Smooth muscle cell (in vitro differentiated cells): ENCODE measurements at regions not wholly inside any gene's neighbourhood (a gene's known extent, or its start where the extent isn't known, plus 50 kb on each side); places are given as distances from the start of the nearest gene placed in this dataset.
A peak's percentile ranks its signal among the peaks of the same experiment; 100 is the strongest.

Experiments used
- DNase-seq: peaks from one replicate; lab custom pipeline; 2025; ENCODE audit not compliant: unreplicated experiment; lab: John Stamatoyannopoulos, UW
- H2AFZ ChIP-seq: fragments of 200-600 bp; sonication (generic); 2 replicates; pipeline ENCODE4 v1.6.0; 2016; ENCODE audit warnings: antibody characterized with exemption, low read depth, mild to moderate bottlenecking
- H3F3A ChIP-seq: fragments of 200-600 bp; sonication (generic); 2 replicates; pipeline ENCODE4 v1.6.0; 2017; ENCODE audit warnings: antibody characterized with exemption, low read depth
- H3K27ac ChIP-seq: fragments of 200-600 bp; sonication (generic); 2 replicates; pipeline ENCODE4 v1.5.1; 2016; ENCODE audit warnings: low read depth, mild to moderate bottlenecking
- H3K27me3 ChIP-seq: fragments of 200-600 bp; sonication (generic); 2 replicates; pipeline ENCODE4 v1.6.1; 2016; ENCODE audit warnings: low read depth, mild to moderate bottlenecking
- H3K36me3 ChIP-seq: fragments of 200-600 bp; sonication (generic); 2 replicates; pipeline ENCODE4 v1.5.1; 2016; ENCODE audit warnings: low read depth
- H3K4me1 ChIP-seq: fragments of 200-600 bp; sonication (generic); 2 replicates; pipeline ENCODE4 v1.5.1; 2016; ENCODE audit warnings: low read depth
- H3K4me2 ChIP-seq: fragments of 200-600 bp; sonication (generic); 2 replicates; pipeline ENCODE4 v1.6.0; 2016; ENCODE audit warnings: mild to moderate bottlenecking
- H3K4me3 ChIP-seq: fragments of 200-600 bp; sonication (generic); 2 replicates; pipeline ENCODE4 v1.5.1; 2016; ENCODE audit warnings: mild to moderate bottlenecking
- H3K79me2 ChIP-seq: fragments of 200-600 bp; sonication (generic); 2 replicates; pipeline ENCODE4 v1.6.0; 2016; ENCODE audit warnings: low read depth, mild to moderate bottlenecking
- H3K9ac ChIP-seq: fragments of 200-600 bp; sonication (generic); 2 replicates; pipeline ENCODE4 v1.6.0; 2016; ENCODE audit warnings: low read depth
- H3K9me3 ChIP-seq: fragments of 200-600 bp; sonication (generic); replicated peaks from 2 replicates; pipeline ENCODE4 v1.5.1; 2016; ENCODE audit warnings: low read depth
- H4K20me1 ChIP-seq: fragments of 200-600 bp; sonication (generic); 2 replicates; pipeline ENCODE4 v1.6.0; 2016; ENCODE audit warnings: low read depth
- WGBS: methylation state at CpG from one replicate; pipeline ENCODE4 v1.1.7; 2016; ENCODE audit warnings: low lambda C conversion rate; 5-methylcytosine and 5-hydroxymethylcytosine counted together
- TF ChIP-seq, protein P1 (sequence below): fragments of 200-600 bp; sonication (generic); IDR thresholded peaks from 2 replicates; pipeline ENCODE4 v1.5.1; 2017; ENCODE audit warnings: borderline replicate concordance, mild to moderate bottlenecking, antibody characterized with exemption; ENCODE audit not compliant: insufficient read depth, poor library complexity, severe bottlenecking

DNA sequence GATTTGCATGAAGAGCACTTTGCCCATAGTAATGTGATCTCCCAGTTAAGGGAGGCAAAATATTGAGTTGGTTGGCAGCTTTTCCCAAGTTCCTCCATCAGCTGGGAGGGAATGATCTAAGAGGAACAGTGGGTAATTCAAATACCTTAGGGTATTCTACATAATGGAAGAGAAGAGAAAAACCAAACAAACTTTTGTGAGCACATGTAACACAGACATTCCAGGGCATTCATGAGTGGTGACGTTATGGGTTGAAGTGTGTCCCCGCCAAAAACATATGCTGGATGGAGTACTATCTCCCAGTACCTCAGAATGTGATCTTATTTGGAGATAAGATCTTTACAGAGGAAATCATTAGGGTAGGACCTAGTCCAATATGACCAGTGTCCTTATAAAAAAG lies 220.1 kb downstream of the FOXO1 start:
- Histone ChIP-seq H3K9ac (no peak overlapping the region), H4K20me1 (no peaks in the 10 kb centered on the region), H3K4me2 (no peak overlapping the region), H3K36me3 (no peaks in the 10 kb centered on the region), H3F3A (no peaks in the 10 kb centered on the region), H3K9me3 (no peaks in the 10 kb centered on the region), H3K79me2 (no peaks in the 10 kb centered on the region), H3K4me3 (no peak overlapping the region), H3K4me1 (no peaks in the 10 kb centered on the region), H2AFZ (no peak overlapping the region), H3K27me3 (no peaks in the 10 kb centered on the region), H3K27ac (no peak overlapping the region)
- TF ChIP-seq, protein P1, sequence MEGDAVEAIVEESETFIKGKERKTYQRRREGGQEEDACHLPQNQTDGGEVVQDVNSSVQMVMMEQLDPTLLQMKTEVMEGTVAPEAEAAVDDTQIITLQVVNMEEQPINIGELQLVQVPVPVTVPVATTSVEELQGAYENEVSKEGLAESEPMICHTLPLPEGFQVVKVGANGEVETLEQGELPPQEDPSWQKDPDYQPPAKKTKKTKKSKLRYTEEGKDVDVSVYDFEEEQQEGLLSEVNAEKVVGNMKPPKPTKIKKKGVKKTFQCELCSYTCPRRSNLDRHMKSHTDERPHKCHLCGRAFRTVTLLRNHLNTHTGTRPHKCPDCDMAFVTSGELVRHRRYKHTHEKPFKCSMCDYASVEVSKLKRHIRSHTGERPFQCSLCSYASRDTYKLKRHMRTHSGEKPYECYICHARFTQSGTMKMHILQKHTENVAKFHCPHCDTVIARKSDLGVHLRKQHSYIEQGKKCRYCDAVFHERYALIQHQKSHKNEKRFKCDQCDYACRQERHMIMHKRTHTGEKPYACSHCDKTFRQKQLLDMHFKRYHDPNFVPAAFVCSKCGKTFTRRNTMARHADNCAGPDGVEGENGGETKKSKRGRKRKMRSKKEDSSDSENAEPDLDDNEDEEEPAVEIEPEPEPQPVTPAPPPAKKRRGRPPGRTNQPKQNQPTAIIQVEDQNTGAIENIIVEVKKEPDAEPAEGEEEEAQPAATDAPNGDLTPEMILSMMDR, result no peak
- WGBS, result 94% methylated on average over 2 of the region's 2 CpGs
- no peak for DNase-seq

DNA sequence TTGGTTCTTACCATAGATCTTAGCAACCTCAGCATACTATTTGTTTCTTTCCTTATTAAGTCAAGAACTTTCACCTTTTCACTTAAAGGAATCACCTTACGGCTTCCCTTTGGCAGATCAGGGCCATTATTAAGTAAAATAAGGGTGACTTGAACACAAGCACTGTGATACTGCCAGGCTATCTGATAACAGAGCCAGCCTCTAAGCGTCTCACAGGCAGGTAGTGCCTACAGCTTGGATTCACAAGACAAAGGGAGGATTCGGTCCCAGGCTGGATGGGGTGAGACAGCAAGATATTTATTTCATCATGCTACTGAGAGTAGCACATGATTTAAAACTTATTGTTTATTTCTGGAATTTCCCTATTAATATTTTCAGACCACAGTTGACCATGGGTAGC lies 218.6 kb downstream of the FOXO1 start:
- Histone ChIP-seq H3K79me2 (no peaks in the 10 kb centered on the region), H3K27ac (no peak overlapping the region), H4K20me1 (no peaks in the 10 kb centered on the region), H3K4me3 (no peak overlapping the region), H3K4me1 (no peaks in the 10 kb centered on the region), H3K27me3 (no peaks in the 10 kb centered on the region), H3K36me3 (no peaks in the 10 kb centered on the region), H3K4me2 (no peak overlapping the region), H3F3A (no peaks in the 10 kb centered on the region), H3K9ac (no peak overlapping the region), H2AFZ (no peak overlapping the region), H3K9me3 (no peaks in the 10 kb centered on the region)
- TF ChIP-seq, protein P1, result no peak
- DNase-seq, result no peak
- 86% methylated on average over 3 of the region's 3 CpGs for WGBS

DNA sequence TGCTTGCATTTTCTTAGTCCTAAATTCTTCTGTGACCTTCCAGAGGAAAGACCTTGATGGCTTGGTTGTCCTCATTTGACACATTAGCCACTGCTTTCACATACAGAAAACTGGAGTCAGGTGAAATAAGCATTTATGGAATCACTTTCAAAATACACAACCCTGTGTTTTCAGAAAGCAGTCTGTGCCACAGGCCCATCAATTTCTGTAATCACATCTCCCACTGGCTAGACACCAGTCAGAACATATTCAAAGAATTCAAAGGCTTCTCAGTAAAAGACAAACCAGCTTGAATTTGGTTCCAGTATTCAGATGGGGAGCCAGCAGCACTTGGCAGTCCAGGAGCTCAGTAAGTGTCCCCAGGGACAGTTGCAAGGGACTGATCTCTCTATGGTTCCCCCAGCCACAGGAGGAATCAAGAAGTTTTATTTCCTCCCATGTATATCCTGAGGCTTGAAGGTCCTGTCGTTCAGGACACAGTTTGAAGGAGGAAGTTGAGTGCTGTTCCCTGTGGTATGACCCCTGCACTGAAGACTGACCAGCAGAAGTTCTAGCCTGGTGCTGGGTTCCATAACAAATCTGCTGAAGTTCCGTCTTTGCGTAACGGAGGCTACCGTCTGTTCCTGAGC lies 214.3 kb downstream of the FOXO1 start:
- Histone ChIP-seq H3K79me2 (no peaks in the 10 kb centered on the region), H3F3A (no peaks in the 10 kb centered on the region), H3K9me3 (no peaks in the 10 kb centered on the region), H3K9ac (no peak overlapping the region), H3K36me3 (no peaks in the 10 kb centered on the region), H3K4me2 (no peak overlapping the region), H3K4me3 (no peak overlapping the region), H3K27ac (no peak overlapping the region), H3K27me3 (no peaks in the 10 kb centered on the region), H2AFZ (no peak overlapping the region), H4K20me1 (no peaks in the 10 kb centered on the region), H3K4me1 (no peaks in the 10 kb centered on the region)
- WGBS, result 88% methylated on average over 5 of the region's 5 CpGs
- DNase-seq, result no peak
- TF ChIP-seq, protein P1, result no peak

DNA sequence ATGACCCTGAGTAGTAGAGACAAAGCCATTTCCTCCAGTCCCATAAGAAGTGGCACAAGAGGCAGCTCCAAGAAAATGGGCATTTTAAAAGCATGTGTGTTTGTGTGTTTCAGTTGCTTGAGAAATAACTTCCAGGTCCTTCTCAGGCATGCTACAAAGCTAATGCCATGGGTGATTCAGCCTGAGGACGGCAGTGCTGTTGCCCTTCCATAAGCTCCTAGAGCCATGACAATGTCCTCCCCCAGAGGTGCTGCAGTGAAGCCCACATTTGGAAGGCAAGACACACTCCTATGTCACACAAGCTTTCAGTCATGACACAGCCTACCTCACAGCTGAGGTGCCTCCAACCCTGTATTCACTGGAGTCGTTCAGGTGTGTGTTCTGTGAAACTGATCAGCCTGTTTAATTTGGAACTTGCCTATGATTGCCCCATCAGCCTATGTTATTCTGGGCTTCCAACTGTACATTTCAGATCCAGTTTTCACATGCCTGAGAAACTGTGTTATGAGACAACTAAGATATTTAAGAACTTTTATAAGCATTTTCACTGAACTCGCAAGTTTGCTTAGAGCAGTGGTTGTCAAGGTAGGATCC lies 213.6 kb downstream of the FOXO1 start:
- H3K27ac ChIP-seq, result peak overlapping the region; percentile 54
- no peak overlapping the region for H3K9ac ChIP-seq
- no peak overlapping the region for H3K4me3 ChIP-seq
- H2AFZ ChIP-seq, result no peak overlapping the region
- H3K36me3 ChIP-seq, result no peaks in the 10 kb centered on the region
- peak overlapping the region; percentile 13 for H3K4me2 ChIP-seq
- H3K27me3 ChIP-seq, result no peaks in the 10 kb centered on the region
- no peaks in the 10 kb centered on the region for H3F3A ChIP-seq
- no peaks in the 10 kb centered on the region for H3K79me2 ChIP-seq
- no peaks in the 10 kb centered on the region for H3K4me1 ChIP-seq
- TF ChIP-seq, protein P1, result no peak
- no peaks in the 10 kb centered on the region for H3K9me3 ChIP-seq
- no peak for DNase-seq
- WGBS, result 73% methylated on average over 3 of the region's 3 CpGs
- H4K20me1 ChIP-seq, result no peaks in the 10 kb centered on the region
